HEK293 (cell line): ENCODE measurements at regions not wholly inside any gene's neighbourhood (a gene's known extent, or its start where the extent isn't known, plus 50 kb on each side); places are given as distances from the start of the nearest gene placed in this dataset.

Source experiments
- CTCF ChIA-PET: fragments of 350-600 bp; formaldehyde crosslinking; extraction: SDS; loops from one replicate; lab custom pipeline; 2021; ENCODE audit warnings: antibody characterized with exemption; lab: Yijun Ruan, JAX
- POLR2A ChIA-PET: fragments of 300-600 bp; formaldehyde crosslinking; extraction: SDS; loops from one replicate; lab custom pipeline; 2020; ENCODE audit warnings: antibody characterized with exemption, inconsistent platforms; lab: Yijun Ruan, JAX
- H3K27ac ChIP-seq: fragments of 200-500 bp; sonication (Bioruptor generic); 2 replicates; pipeline ENCODE4 v1.5.1; 2014; ENCODE audit warnings: low read depth, low read length, control low read depth, inconsistent platforms; ENCODE audit errors: extremely low read depth
- H3K36me3 ChIP-seq, 2 experiments: fragments of 200-500 bp in 1 of 2; sonication (Bioruptor generic) in 1 of 2; 1 replicate in 1 of 2; 2 replicates in 1 of 2; pipeline ENCODE4 v1.5.1; 2014 to 2017; ENCODE audit warnings: inconsistent platforms in 2 of 2, low read length in 2 of 2; ENCODE audit not compliant: control insufficient read depth in 2 of 2, insufficient read depth in 1 of 2
- H3K4me1 ChIP-seq: fragments of 200-500 bp; sonication (Bioruptor generic); 2 replicates; pipeline ENCODE4 v1.5.1; 2014; ENCODE audit warnings: mild to moderate bottlenecking, low read length, inconsistent platforms; ENCODE audit not compliant: control insufficient read depth, insufficient read depth
- H3K4me3 ChIP-seq: 2 replicates; pipeline ENCODE4 v1.5.1; 2011; ENCODE audit warnings: low read depth, mild to moderate bottlenecking, control low read depth, low read length, moderate library complexity
- H3K9me3 ChIP-seq: fragments of 200-500 bp; sonication (Bioruptor generic); 2 replicates; pipeline ENCODE4 v1.5.1; 2014; ENCODE audit warnings: low read depth, low read length, inconsistent platforms; ENCODE audit not compliant: control insufficient read depth, insufficient read depth
- HOXC10 ChIP-seq: sonication (generic); formaldehyde crosslinking; IDR thresholded peaks from 2 replicates; pipeline ENCODE4 v1.8.1; 2023; ENCODE audit warnings: mild to moderate bottlenecking, missing genetic modification reagents
- KLF1 ChIP-seq: fragments of 450-650 bp; formaldehyde crosslinking; IDR thresholded peaks from 2 replicates; pipeline ENCODE4 v1.5.1; 2016; ENCODE audit warnings: missing biosample characterization, missing genetic modification characterization
- KLF8 ChIP-seq: fragments of 450-650 bp; formaldehyde crosslinking; IDR thresholded peaks from 2 replicates; pipeline ENCODE4 v1.5.1; 2016; ENCODE audit warnings: missing biosample characterization, missing genetic modification characterization
- SP3 ChIP-seq: fragments of 450-650 bp; formaldehyde crosslinking; IDR thresholded peaks from 2 replicates; pipeline ENCODE4 v1.5.1; 2016; ENCODE audit warnings: missing biosample characterization, missing genetic modification characterization
- TRIM28 ChIP-seq: IDR thresholded peaks from 2 replicates; pipeline ENCODE4 v1.6.1; 2011; ENCODE audit warnings: low read length, control low read depth, borderline replicate concordance
- ZNF140 ChIP-seq: fragments of 450-650 bp; formaldehyde crosslinking; IDR thresholded peaks from 2 replicates; pipeline ENCODE4 v1.5.1; 2016; ENCODE audit warnings: missing biosample characterization, missing genetic modification characterization
- ZNF169 ChIP-seq: fragments of 450-650 bp; formaldehyde crosslinking; IDR thresholded peaks from 2 replicates; pipeline ENCODE4 v1.5.1; 2016; ENCODE audit warnings: missing biosample characterization, missing genetic modification characterization
- ZNF223 ChIP-seq: fragments of 450-650 bp; formaldehyde crosslinking; IDR thresholded peaks from 2 replicates; pipeline ENCODE4 v1.5.1; 2016; ENCODE audit warnings: missing biosample characterization, missing genetic modification characterization
- ZNF24 ChIP-seq: fragments of 450-650 bp; formaldehyde crosslinking; IDR thresholded peaks from 2 replicates; pipeline ENCODE4 v1.5.1; 2016; ENCODE audit warnings: missing biosample characterization, missing genetic modification characterization
- ZNF266 ChIP-seq: fragments of 450-650 bp; formaldehyde crosslinking; IDR thresholded peaks from 2 replicates; pipeline ENCODE4 v1.5.1; 2016; ENCODE audit warnings: missing biosample characterization, missing genetic modification characterization, low read depth
- ZNF391 ChIP-seq: fragments of 450-650 bp; formaldehyde crosslinking; IDR thresholded peaks from 2 replicates; pipeline ENCODE4 v1.5.1; 2016; ENCODE audit warnings: low read depth, missing biosample characterization, missing genetic modification characterization, borderline replicate concordance
- ZNF654 ChIP-seq: fragments of 450-650 bp; formaldehyde crosslinking; IDR thresholded peaks from 2 replicates; pipeline ENCODE4 v1.5.1; 2016; ENCODE audit warnings: low read depth, missing biosample characterization, missing genetic modification characterization
- ZNF777 ChIP-seq: fragments of 450-650 bp; formaldehyde crosslinking; IDR thresholded peaks from 2 replicates; pipeline ENCODE4 v1.5.1; 2017; ENCODE audit warnings: missing biosample characterization, missing genetic modification characterization, borderline replicate concordance
- ZNF792 ChIP-seq: fragments of 450-650 bp; formaldehyde crosslinking; IDR thresholded peaks from 2 replicates; pipeline ENCODE4 v1.5.1; 2016; ENCODE audit warnings: missing biosample characterization, missing genetic modification characterization
- ZNF830 ChIP-seq: fragments of 450-650 bp; IDR thresholded peaks from 2 replicates; pipeline ENCODE4 v1.5.0; 2018; ENCODE audit warnings: missing biosample characterization, missing genetic modification characterization, low read depth, mild to moderate bottlenecking, moderate library complexity
- TF ChIP-seq, protein P1 (sequence below): fragments of 450-650 bp; formaldehyde crosslinking; IDR thresholded peaks from 2 replicates; pipeline ENCODE4 v1.5.1; 2016; ENCODE audit warnings: missing biosample characterization, missing genetic modification characterization
- TF ChIP-seq, protein P2 (sequence below): fragments of 450-650 bp; formaldehyde crosslinking; IDR thresholded peaks from 2 replicates; pipeline ENCODE4 v1.5.1; 2016; ENCODE audit warnings: missing biosample characterization, missing genetic modification characterization
- TF ChIP-seq, protein P3 (sequence below): fragments of 450-650 bp; formaldehyde crosslinking; conservative IDR thresholded peaks from 2 replicates; pipeline ENCODE4 v1.5.1; 2016; ENCODE audit warnings: low read depth, missing biosample characterization, missing genetic modification characterization
- TF ChIP-seq, protein P4 (sequence below): fragments of 450-650 bp; formaldehyde crosslinking; IDR thresholded peaks from 2 replicates; pipeline ENCODE4 v1.5.1; 2016; ENCODE audit warnings: missing biosample characterization, missing genetic modification characterization

DNA sequence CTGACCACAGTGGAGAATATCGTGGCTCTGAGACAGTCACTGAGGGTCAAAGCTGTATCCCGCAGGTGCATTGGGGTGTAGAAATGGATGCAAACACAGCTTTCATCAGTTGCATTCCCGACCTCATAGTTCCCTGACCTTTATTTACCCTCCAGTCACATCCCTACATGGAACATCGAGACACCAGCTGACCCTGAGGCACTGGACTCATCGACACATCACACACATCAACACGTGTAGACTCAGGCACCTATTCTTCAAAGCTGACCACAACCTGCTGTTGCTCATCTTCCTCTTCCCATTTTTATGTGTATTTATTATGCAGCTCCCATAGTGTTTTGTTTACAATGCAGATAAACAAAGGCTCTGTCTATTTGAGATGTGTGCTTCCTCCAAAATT lies 396.9 kb upstream of the NRP1 start:
- Histone ChIP-seq H3K4me3 (no peak overlapping the region), H3K36me3 (no peaks in the 10 kb centered on the region), H3K9me3 (no peaks in the 10 kb centered on the region), H3K27ac (no peak overlapping the region), H3K4me1 (peaks cover 6% of the 10 kb centered on the region)
- ChIA-PET POLR2A (interaction anchor here (0.6 kb wide), 1 partner anchor 412 kb away, joined by 4 read pairs; no protein-coding TSS in a partner anchor), CTCF (interaction anchor here (0.6 kb wide), 1 partner anchor 750 kb away, joined by 4 read pairs; no protein-coding TSS in a partner anchor)
- TF ChIP-seq ZNF140 (no peak), ZNF223 (tag by site-specific recombination) (no peak), KLF8 (tag by site-specific recombination) (no peak), SP3 (tag by site-specific recombination) (no peak), KLF1 (tag by site-specific recombination) (no peak), ZNF266 (tag by site-specific recombination) (no peak), HOXC10 (CRISPR knock-in tag) (no peak), TRIM28 (no peak), ZNF24 (tag by site-specific recombination) (no peak), ZNF830 (no peak), ZNF792 (no peak), ZNF169 (no peak), ZNF654 (tag by site-specific recombination) (no peak)
- TF ChIP-seq, protein P1, sequence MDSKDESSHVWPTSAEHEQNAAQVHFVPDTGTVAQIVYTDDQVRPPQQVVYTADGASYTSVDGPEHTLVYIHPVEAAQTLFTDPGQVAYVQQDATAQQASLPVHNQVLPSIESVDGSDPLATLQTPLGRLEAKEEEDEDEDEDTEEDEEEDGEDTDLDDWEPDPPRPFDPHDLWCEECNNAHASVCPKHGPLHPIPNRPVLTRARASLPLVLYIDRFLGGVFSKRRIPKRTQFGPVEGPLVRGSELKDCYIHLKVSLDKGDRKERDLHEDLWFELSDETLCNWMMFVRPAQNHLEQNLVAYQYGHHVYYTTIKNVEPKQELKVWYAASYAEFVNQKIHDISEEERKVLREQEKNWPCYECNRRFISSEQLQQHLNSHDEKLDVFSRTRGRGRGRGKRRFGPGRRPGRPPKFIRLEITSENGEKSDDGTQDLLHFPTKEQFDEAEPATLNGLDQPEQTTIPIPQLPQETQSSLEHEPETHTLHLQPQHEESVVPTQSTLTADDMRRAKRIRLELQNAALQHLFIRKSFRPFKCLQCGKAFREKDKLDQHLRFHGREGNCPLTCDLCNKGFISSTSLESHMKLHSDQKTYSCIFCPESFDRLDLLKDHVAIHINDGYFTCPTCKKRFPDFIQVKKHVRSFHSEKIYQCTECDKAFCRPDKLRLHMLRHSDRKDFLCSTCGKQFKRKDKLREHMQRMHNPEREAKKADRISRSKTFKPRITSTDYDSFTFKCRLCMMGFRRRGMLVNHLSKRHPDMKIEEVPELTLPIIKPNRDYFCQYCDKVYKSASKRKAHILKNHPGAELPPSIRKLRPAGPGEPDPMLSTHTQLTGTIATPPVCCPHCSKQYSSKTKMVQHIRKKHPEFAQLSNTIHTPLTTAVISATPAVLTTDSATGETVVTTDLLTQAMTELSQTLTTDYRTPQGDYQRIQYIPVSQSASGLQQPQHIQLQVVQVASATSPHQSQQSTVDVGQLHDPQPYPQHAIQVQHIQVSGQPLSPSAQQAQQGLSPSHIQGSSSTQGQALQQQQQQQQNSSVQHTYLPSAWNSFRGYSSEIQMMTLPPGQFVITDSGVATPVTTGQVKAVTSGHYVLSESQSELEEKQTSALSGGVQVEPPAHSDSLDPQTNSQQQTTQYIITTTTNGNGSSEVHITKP (tag by site-specific recombination) = no peak
- TF ChIP-seq, protein P2, sequence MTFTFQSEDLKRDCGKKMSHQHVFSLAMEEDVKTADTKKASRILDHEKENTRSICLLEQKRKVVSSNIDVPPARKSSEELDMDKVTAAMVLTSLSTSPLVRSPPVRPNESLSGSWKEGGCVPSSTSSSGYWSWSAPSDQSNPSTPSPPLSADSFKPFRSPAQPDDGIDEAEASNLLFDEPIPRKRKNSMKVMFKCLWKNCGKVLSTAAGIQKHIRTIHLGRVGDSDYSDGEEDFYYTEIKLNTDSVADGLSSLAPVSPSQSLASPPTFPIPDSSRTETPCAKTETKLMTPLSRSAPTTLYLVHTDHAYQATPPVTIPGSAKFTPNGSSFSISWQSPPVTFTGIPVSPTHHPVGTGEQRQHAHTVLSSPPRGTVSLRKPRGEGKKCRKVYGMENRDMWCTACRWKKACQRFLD = no peak

DNA sequence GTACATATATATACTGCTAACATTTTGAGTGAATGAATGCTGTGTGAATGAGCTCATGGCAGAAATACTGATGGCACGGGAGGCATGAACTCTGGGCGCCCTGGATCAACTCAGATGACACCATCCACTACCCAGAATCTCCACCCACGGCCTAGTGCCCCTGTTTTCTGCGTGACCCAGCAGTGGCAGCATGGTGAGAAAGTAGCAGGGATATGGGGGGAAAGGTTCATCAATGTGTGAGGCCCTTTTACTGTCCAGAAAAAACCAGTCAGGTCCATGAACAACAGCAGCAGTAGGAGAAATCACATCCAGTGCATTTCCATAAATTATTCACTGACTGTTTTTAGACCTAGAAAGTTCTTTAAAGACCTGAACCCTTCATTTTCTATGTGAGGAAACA lies 391.0 kb upstream of the NRP1 start:
- H3K27ac ChIP-seq = no peak overlapping the region
- no peaks in the 10 kb centered on the region for H3K4me1 ChIP-seq
- POLR2A ChIA-PET = no interaction called here
- no peaks in the 10 kb centered on the region for H3K36me3 ChIP-seq
- no peak overlapping the region for H3K4me3 ChIP-seq
- no peak for TF ChIP-seq ZNF391 (tag by site-specific recombination)
- TF ChIP-seq, protein P3, sequence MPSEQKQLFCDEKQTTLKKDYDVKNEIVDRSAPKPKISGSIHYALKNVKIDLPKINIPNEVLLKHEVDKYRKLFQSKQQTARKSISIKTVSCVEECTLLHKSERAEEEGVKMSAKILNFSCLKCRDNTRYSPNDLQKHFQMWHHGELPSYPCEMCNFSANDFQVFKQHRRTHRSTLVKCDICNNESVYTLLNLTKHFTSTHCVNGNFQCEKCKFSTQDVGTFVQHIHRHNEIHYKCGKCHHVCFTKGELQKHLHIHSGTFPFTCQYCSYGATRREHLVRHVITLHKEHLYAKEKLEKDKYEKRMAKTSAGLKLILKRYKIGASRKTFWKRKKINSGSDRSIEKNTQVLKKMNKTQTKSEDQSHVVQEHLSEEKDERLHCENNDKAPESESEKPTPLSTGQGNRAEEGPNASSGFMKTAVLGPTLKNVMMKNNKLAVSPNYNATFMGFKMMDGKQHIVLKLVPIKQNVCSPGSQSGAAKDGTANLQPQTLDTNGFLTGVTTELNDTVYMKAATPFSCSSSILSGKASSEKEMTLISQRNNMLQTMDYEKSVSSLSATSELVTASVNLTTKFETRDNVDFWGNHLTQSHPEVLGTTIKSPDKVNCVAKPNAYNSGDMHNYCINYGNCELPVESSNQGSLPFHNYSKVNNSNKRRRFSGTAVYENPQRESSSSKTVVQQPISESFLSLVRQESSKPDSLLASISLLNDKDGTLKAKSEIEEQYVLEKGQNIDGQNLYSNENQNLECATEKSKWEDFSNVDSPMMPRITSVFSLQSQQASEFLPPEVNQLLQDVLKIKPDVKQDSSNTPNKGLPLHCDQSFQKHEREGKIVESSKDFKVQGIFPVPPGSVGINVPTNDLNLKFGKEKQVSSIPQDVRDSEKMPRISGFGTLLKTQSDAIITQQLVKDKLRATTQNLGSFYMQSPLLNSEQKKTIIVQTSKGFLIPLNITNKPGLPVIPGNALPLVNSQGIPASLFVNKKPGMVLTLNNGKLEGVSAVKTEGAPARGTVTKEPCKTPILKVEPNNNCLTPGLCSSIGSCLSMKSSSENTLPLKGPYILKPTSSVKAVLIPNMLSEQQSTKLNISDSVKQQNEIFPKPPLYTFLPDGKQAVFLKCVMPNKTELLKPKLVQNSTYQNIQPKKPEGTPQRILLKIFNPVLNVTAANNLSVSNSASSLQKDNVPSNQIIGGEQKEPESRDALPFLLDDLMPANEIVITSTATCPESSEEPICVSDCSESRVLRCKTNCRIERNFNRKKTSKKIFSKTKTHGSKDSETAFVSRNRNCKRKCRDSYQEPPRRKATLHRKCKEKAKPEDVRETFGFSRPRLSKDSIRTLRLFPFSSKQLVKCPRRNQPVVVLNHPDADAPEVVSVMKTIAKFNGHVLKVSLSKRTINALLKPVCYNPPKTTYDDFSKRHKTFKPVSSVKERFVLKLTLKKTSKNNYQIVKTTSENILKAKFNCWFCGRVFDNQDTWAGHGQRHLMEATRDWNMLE (tag by site-specific recombination) = no peak
- TF ChIP-seq, protein P4, sequence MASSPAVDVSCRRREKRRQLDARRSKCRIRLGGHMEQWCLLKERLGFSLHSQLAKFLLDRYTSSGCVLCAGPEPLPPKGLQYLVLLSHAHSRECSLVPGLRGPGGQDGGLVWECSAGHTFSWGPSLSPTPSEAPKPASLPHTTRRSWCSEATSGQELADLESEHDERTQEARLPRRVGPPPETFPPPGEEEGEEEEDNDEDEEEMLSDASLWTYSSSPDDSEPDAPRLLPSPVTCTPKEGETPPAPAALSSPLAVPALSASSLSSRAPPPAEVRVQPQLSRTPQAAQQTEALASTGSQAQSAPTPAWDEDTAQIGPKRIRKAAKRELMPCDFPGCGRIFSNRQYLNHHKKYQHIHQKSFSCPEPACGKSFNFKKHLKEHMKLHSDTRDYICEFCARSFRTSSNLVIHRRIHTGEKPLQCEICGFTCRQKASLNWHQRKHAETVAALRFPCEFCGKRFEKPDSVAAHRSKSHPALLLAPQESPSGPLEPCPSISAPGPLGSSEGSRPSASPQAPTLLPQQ (tag by site-specific recombination) = no peak
- TF ChIP-seq ZNF777 = no peak
- TF ChIP-seq, all 188 proteins: peak for 0
- H3K9me3 ChIP-seq = no peaks in the 10 kb centered on the region
- CTCF ChIA-PET = interaction anchor here (0.7 kb wide), 1 partner anchor 1605 kb away, joined by 3 read pairs; no protein-coding TSS in a partner anchor
